HG02970 (cell line): ENCODE measurements at regions not wholly inside any gene's neighbourhood (a gene's known extent, or its start where the extent isn't known, plus 50 kb on each side); places are given as distances from the start of the nearest gene placed in this dataset.

ENCODE experiments used
- ATAC-seq: cut with Tn5 transposase; IDR thresholded peaks from one replicate; pipeline ENCODE4 v1.9.1; 2021; ENCODE audit warnings: mild to moderate bottlenecking, moderate library complexity, moderate number of reproducible peaks; ENCODE audit not compliant: unreplicated experiment, low FRiP score

GRCh38 chr12:126369487-126370463 is 1304.5 kb downstream of the AACS start:
- no peak for ATAC-seq

- ATAC-seq, result no peak
Observed at GRCh38 chr12:126383506-126383905, 1318.3 kb downstream of the AACS start.

GRCh38 chr12:126384026-126384564 is 1318.9 kb downstream of the AACS start:
- ATAC-seq, result no peak

DNA sequence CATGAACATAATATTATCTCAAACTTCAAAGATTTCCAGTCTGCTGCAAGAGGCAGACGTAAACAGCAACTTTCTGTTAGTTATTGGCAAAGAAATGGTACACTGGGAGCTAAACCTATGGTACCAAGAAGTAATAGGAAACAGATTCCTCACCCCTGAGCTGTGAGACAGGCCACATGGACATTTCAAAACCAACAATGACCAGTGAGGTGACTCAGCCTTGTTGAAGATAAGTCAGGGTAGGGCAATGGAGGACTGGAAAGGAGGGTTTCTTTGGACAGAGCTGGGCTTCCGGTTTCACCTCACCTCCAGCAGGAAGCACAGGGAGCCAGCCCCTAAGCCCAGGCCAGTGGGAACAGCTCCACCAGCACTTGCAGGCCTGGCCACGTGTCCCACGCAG is 1320.5 kb downstream of the AACS start:
- no peak for ATAC-seq

DNA sequence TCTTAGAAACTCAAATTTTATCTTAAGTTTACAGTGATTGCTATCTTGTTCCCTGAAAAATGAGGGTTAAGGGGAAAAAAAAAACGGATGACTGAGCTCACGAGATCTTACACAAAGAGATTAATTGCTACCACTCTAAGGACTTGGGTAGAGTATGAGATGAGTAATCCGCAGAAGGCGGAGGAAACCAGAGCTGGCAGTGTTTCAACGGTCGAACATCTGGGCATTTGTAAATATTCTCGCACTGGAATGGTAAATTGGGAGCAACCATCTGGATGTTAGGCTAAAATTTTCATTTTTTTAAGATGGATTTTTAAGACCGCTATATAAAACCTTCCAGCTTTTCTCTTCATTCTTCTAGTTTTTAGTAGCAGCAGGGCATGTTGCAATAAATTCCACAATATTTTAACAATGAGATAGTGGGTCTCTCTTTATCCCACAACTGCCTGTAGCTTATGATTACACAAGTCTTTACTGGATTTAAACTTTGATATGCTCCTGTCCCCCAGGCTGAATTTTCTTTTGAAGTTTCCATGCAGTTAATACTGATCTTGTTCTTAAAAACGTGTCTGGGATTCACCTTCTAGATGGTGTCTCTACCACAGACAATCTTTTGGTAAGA is 1324.1 kb downstream of the AACS start:
- ATAC-seq, result no peak

DNA sequence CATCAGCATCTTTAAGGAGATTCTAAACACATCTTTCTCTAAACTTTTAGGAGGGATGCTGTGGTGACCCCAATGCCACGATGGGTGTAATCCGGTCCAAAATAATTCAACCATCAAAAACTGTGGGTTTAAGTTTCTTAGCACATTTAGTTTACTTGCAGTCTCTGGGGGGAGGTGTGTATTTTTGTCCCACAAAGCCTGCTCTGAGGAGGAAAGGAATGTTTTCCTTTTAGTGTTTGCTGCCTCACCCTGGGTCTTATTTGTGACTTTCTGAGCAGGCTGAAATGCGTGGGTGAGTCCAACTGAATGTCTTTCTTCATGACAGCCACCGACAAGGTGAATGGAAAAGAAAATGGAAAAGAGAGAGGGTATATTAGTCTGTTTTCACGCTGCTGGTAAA is 1324.7 kb downstream of the AACS start:
- ATAC-seq, result no peak

DNA sequence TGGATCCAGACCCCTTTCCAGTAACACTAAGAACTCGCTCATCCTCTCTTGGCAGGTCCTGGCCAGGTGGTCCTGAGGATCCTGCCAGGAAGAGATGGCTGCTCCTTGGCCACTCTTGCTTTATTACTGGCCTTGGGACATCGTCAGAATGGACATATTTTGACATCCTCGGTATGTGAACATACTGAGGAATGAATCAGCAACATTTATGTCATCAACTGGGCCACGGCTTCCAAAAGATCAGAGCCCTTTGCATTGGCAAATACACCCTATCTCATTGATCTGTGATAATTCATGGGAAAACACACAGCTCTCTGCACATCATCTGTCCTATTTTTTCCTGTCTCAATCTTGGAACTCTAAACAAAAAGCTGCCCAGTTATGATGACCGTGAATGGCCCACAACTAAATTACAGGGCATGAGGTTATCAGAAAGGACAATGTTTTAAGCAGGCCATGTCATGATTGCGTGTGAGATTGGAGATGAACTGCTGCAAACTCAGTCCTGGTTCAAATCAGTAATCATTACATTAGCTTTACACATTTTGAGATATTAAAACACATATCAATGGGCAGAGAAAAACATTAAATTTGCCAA is 1325.8 kb downstream of the AACS start:
- ATAC-seq, result no peak

- ATAC-seq, result no peak
Observed at GRCh38 chr12:126396536-126396935, 1331.3 kb downstream of the AACS start.

DNA sequence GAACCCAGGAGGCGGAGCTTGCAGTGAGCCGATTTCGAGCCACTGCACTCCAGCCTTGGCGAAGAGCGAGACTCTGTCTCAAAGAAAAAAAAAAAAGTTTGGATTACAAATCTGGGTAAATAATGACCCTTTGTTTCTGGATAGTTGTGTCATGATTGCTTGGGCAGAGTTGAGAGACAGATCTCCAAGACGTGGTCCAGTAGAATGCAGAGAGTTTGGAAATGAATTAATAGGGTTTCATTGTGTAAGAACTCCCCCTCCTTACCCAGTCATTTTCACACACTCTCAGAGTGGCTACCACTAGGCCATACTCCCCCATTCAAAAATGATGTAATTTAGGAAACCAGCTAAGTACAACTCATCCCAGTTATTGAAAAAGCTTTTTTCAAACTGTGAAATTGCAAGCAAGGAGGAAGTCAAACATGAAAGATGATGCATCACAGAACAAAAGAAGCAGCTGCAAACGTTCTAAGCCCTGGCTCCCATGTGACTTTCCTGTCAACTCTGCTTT is 1331.9 kb downstream of the AACS start:
- ATAC-seq, result no peak

- ATAC-seq, result no peak
Observed at GRCh38 chr12:126397660-126398059, 1332.4 kb downstream of the AACS start.

- ATAC-seq, result no peak
Observed at GRCh38 chr12:126400831-126401230, 1335.6 kb downstream of the AACS start.

- no peak for ATAC-seq
Observed at GRCh38 chr12:126404293-126404881, 1339.2 kb downstream of the AACS start.

DNA sequence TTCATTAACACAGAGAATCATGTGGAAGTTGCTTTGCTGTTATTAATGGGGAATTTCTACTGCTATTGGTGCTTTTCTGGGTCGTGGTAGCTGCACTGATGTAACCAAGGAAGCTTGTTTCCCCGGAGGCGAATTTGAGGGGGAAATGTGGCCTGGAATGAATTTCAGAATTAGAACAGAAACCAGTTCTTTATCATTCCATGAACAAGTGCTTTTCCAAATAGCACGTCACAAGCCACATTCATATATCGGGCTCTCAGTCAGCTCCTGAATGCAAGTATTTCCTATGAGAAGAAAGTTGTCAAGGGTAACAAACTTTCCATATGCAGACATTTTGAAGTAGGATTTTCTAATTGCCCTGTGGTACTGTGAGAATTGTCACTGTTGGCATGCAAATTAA is 1353.2 kb downstream of the AACS start:
- no peak for ATAC-seq

GRCh38 chr12:126419131-126419530 is 1353.9 kb downstream of the AACS start:
- no peak for ATAC-seq

DNA sequence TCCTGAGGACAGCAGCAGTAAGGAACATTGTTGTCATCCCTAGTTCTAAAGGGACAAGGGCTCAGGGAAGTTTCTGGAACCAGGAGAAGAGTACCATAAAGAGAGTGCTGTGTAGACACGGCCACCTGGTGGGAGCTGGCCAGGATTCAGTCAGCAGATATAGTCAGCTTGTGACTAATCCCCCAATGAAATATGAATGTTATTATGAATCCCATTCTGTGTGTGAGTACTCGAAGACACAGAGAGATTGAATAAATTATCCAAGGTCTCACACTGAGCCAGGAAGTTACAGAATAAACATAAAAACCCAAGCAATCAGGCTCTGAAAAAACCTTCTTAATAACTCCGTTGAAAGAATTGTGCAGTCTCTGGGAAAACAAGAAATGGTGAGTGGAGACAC is 1359.5 kb downstream of the AACS start:
- no peak for ATAC-seq

GRCh38 chr12:126425264-126425663 is 1360.0 kb downstream of the AACS start:
- no peak for ATAC-seq

- no peak for ATAC-seq
Observed at GRCh38 chr12:126428769-126429168, 1363.5 kb downstream of the AACS start.

DNA sequence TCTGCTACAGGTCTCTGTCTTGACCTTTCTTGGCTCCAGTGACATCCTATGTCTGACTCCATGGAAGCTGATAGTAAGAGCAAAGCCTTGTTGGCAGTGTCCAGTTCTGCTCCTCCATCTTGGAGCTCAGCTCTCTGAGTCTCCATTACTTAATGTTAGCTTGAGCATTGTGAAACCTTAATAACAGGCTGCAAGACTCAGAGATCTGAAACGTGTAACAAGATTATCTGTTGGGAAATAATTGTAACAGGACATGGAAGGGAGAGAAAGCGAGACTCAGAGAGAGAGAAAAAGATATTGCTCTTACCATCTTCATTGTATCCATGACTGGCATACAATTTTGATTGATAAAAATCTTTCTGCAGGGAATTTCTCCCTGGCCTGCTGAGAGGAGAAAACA is 1365.7 kb downstream of the AACS start:
- no peak for ATAC-seq

DNA sequence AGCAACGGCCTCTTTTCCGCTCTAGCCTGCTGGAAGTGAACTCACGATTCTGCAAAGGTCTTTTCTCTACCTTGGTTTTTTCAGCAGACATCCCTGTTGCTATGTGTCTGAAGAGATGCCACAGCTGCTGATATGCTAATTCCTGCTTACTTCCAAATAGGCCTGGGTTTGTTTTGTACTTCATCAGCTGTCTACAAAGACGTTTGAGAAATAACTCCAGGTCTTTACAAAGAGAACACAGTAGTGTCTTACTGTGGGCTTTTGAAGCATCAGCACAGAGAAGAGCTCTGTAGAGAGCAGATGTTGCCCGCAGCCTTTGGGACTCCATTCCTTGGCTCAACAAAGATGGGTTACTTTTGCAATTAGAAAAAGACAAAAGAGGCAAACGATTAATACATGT is 1366.5 kb downstream of the AACS start:
- ATAC-seq, result no peak

- no peak for ATAC-seq
Observed at GRCh38 chr12:126432780-126433179, 1367.5 kb downstream of the AACS start.
